ENCODE measurements at regions not wholly inside any gene's neighbourhood (a gene's known extent, or its start where the extent isn't known, plus 50 kb on each side); places are given as distances from the start of the nearest gene placed in this dataset.

- 92% methylated on average over 2 of the region's 4 CpGs for WGBS (ENCODE audit: insufficient coverage)
- H3K4me1 ChIP-seq (ENCODE audit: control insufficient read depth, insufficient read depth, low read length) = no peaks in the 10 kb centered on the region
- no peaks in the 10 kb centered on the region for H3K27me3 ChIP-seq (ENCODE audit: control insufficient read depth, insufficient read depth, low read length)
- H3K27ac ChIP-seq (ENCODE audit: low read depth, low read length) = no peak overlapping the region
- DNase-seq (ENCODE audit: low read depth in 4 of 6, low spot score in 6 of 6) = no peak
- H3K4me3 ChIP-seq (ENCODE audit: low read depth, low read length) = no peak overlapping the region
- H3K36me3 ChIP-seq (ENCODE audit: control insufficient read depth, insufficient read depth, low read length) = no peaks in the 10 kb centered on the region
- H3K9me3 ChIP-seq (ENCODE audit: control insufficient read depth, insufficient read depth, low read length) = no peaks in the 10 kb centered on the region
Observed at GRCh38 chr13:48804821-48805601, 151.3 kb downstream of the CYSLTR2 start.

- Histone ChIP-seq H3K36me3 (ENCODE audit: control insufficient read depth, insufficient read depth, low read length) (no peaks in the 10 kb centered on the region), H3K27ac (ENCODE audit: low read depth, low read length) (no peak overlapping the region), H3K9me3 (ENCODE audit: control insufficient read depth, insufficient read depth, low read length) (no peaks in the 10 kb centered on the region), H3K27me3 (ENCODE audit: control insufficient read depth, insufficient read depth, low read length) (no peaks in the 10 kb centered on the region), H3K4me3 (ENCODE audit: low read depth, low read length) (no peak overlapping the region), H3K4me1 (ENCODE audit: control insufficient read depth, insufficient read depth, low read length) (no peaks in the 10 kb centered on the region)
- DNase-seq (ENCODE audit: low read depth in 4 of 6, low spot score in 6 of 6) = no peak
- WGBS (ENCODE audit: insufficient coverage) = no CpG with 5 or more reads among the region's 3 CpGs
Observed at GRCh38 chr13:48806522-48806921, 152.8 kb downstream of the CYSLTR2 start.

- Histone ChIP-seq H3K36me3 (ENCODE audit: control insufficient read depth, insufficient read depth, low read length) (no peaks in the 10 kb centered on the region), H3K27me3 (ENCODE audit: control insufficient read depth, insufficient read depth, low read length) (no peaks in the 10 kb centered on the region)
Observed at GRCh38 chr13:48808683-48809082, 155.0 kb downstream of the CYSLTR2 start.

GRCh38 chr13:48810013-48810412 is 156.3 kb downstream of the CYSLTR2 start:
- Histone ChIP-seq H3K36me3 (ENCODE audit: control insufficient read depth, insufficient read depth, low read length) (no peaks in the 10 kb centered on the region), H3K4me1 (ENCODE audit: control insufficient read depth, insufficient read depth, low read length) (no peaks in the 10 kb centered on the region), H3K4me3 (ENCODE audit: low read depth, low read length) (no peak overlapping the region), H3K9me3 (ENCODE audit: control insufficient read depth, insufficient read depth, low read length) (no peaks in the 10 kb centered on the region), H3K27me3 (ENCODE audit: control insufficient read depth, insufficient read depth, low read length) (no peaks in the 10 kb centered on the region), H3K27ac (ENCODE audit: low read depth, low read length) (no peak overlapping the region)
- WGBS (ENCODE audit: insufficient coverage) = 89% methylated on average over 3 of the region's 6 CpGs
- DNase-seq (ENCODE audit: low read depth in 4 of 6, low spot score in 6 of 6) = no peak

More at GRCh38 chr13:48808683-48809082, 155.0 kb downstream of the CYSLTR2 start:
- H3K9me3 ChIP-seq (ENCODE audit: control insufficient read depth, insufficient read depth, low read length) = no peaks in the 10 kb centered on the region
- no peak overlapping the region for H3K27ac ChIP-seq (ENCODE audit: low read depth, low read length)
- WGBS (ENCODE audit: insufficient coverage) = no CpG with 5 or more reads among the region's 1 CpG
- H3K4me3 ChIP-seq (ENCODE audit: low read depth, low read length) = no peak overlapping the region
- no peak for DNase-seq (ENCODE audit: low read depth in 4 of 6, low spot score in 6 of 6)
- H3K4me1 ChIP-seq (ENCODE audit: control insufficient read depth, insufficient read depth, low read length) = no peaks in the 10 kb centered on the region

- 97% methylated on average over 4 of the region's 5 CpGs for WGBS (ENCODE audit: insufficient coverage)
- no peak for DNase-seq (ENCODE audit: low read depth in 4 of 6, low spot score in 6 of 6)
Observed at GRCh38 chr13:48813518-48813917, 159.8 kb downstream of the CYSLTR2 start.

GRCh38 chr13:48816700-48817099 is 159.0 kb upstream of the FNDC3A start:
- no CpG with 5 or more reads among the region's 2 CpGs for WGBS (ENCODE audit: insufficient coverage)

More at GRCh38 chr13:48813518-48813917, 159.8 kb downstream of the CYSLTR2 start:
- H3K36me3 ChIP-seq (ENCODE audit: control insufficient read depth, insufficient read depth, low read length) = no peaks in the 10 kb centered on the region
- H3K4me3 ChIP-seq (ENCODE audit: low read depth, low read length) = no peak overlapping the region
- H3K27ac ChIP-seq (ENCODE audit: low read depth, low read length) = no peak overlapping the region
- no peaks in the 10 kb centered on the region for H3K4me1 ChIP-seq (ENCODE audit: control insufficient read depth, insufficient read depth, low read length)
- H3K9me3 ChIP-seq (ENCODE audit: control insufficient read depth, insufficient read depth, low read length) = no peaks in the 10 kb centered on the region
- no peaks in the 10 kb centered on the region for H3K27me3 ChIP-seq (ENCODE audit: control insufficient read depth, insufficient read depth, low read length)

GRCh38 chr13:48817166-48817802 is 158.4 kb upstream of the FNDC3A start:
- H3K27me3 ChIP-seq (ENCODE audit: control insufficient read depth, insufficient read depth, low read length) = no peaks in the 10 kb centered on the region
- no peak overlapping the region for H3K4me3 ChIP-seq (ENCODE audit: low read depth, low read length)
- H3K4me1 ChIP-seq (ENCODE audit: control insufficient read depth, insufficient read depth, low read length) = no peaks in the 10 kb centered on the region
- no peaks in the 10 kb centered on the region for H3K36me3 ChIP-seq (ENCODE audit: control insufficient read depth, insufficient read depth, low read length)
- H3K27ac ChIP-seq (ENCODE audit: low read depth, low read length) = no peak overlapping the region
- WGBS (ENCODE audit: insufficient coverage) = no CpG with 5 or more reads among the region's 5 CpGs
- H3K9me3 ChIP-seq (ENCODE audit: control insufficient read depth, insufficient read depth, low read length) = no peaks in the 10 kb centered on the region
- peak in 1 of 6 donors; percentile 7 for DNase-seq (ENCODE audit: low read depth in 4 of 6, low spot score in 6 of 6)

More at GRCh38 chr13:48816700-48817099, 159.0 kb upstream of the FNDC3A start:
- Histone ChIP-seq H3K27me3 (ENCODE audit: control insufficient read depth, insufficient read depth, low read length) (no peaks in the 10 kb centered on the region), H3K4me1 (ENCODE audit: control insufficient read depth, insufficient read depth, low read length) (no peaks in the 10 kb centered on the region), H3K4me3 (ENCODE audit: low read depth, low read length) (no peak overlapping the region), H3K27ac (ENCODE audit: low read depth, low read length) (no peak overlapping the region), H3K36me3 (ENCODE audit: control insufficient read depth, insufficient read depth, low read length) (no peaks in the 10 kb centered on the region), H3K9me3 (ENCODE audit: control insufficient read depth, insufficient read depth, low read length) (no peaks in the 10 kb centered on the region)
- peak in 1 of 6 donors; percentile 36 for DNase-seq (ENCODE audit: low read depth in 4 of 6, low spot score in 6 of 6)

GRCh38 chr13:48818495-48819356 is 157.0 kb upstream of the FNDC3A start:
- Histone ChIP-seq H3K4me3 (ENCODE audit: low read depth, low read length) (no peak overlapping the region), H3K36me3 (ENCODE audit: control insufficient read depth, insufficient read depth, low read length) (no peaks in the 10 kb centered on the region), H3K9me3 (ENCODE audit: control insufficient read depth, insufficient read depth, low read length) (no peaks in the 10 kb centered on the region), H3K27ac (ENCODE audit: low read depth, low read length) (no peak overlapping the region), H3K4me1 (ENCODE audit: control insufficient read depth, insufficient read depth, low read length) (no peaks in the 10 kb centered on the region), H3K27me3 (ENCODE audit: control insufficient read depth, insufficient read depth, low read length) (no peaks in the 10 kb centered on the region)
- no peak for DNase-seq (ENCODE audit: low read depth in 4 of 6, low spot score in 6 of 6)
- WGBS (ENCODE audit: insufficient coverage) = no CpG with 5 or more reads among the region's 3 CpGs

- H3K27ac ChIP-seq (ENCODE audit: low read depth, low read length) = no peak overlapping the region
- WGBS (ENCODE audit: insufficient coverage) = 67% methylated on average over 1 of the region's 3 CpGs
- no peak for DNase-seq (ENCODE audit: low read depth in 4 of 6, low spot score in 6 of 6)
- no peaks in the 10 kb centered on the region for H3K4me1 ChIP-seq (ENCODE audit: control insufficient read depth, insufficient read depth, low read length)
- no peaks in the 10 kb centered on the region for H3K9me3 ChIP-seq (ENCODE audit: control insufficient read depth, insufficient read depth, low read length)
- H3K27me3 ChIP-seq (ENCODE audit: control insufficient read depth, insufficient read depth, low read length) = no peaks in the 10 kb centered on the region
- no peak overlapping the region for H3K4me3 ChIP-seq (ENCODE audit: low read depth, low read length)
- no peaks in the 10 kb centered on the region for H3K36me3 ChIP-seq (ENCODE audit: control insufficient read depth, insufficient read depth, low read length)
Observed at GRCh38 chr13:48819376-48819775, 156.3 kb upstream of the FNDC3A start.
